Liver (tissue), 2 donors: ENCODE measurements at regions not wholly inside any gene's neighbourhood (a gene's known extent, or its start where the extent isn't known, plus 50 kb on each side); places are given as distances from the start of the nearest gene placed in this dataset.

Experiments used
- GABPA ChIP-seq, 2 donors: IDR thresholded peaks in 1 of 2; conservative IDR thresholded peaks in 1 of 2; 2 replicates each; pipeline ENCODE4 v1.6.1; 2016; ENCODE audit warnings: antibody characterized with exemption in 2 of 2, mild to moderate bottlenecking in 1 of 2, moderate library complexity in 1 of 2
- REST ChIP-seq: IDR thresholded peaks from 2 replicates; pipeline ENCODE4 v1.6.1; 2016; ENCODE audit warnings: antibody characterized with exemption, mild to moderate bottlenecking
- donor health status: healthy.

- TF ChIP-seq REST (no peak), GABPA (IDR thresholded peaks at IDR 0.05 in 1 of 2, conservative IDR thresholded peaks at IDR 0.05 in 1 of 2) (no peak)
These were observed 325.7 kb upstream of the LYPLAL1 start for GRCh38 chr1:218848009-218848408.
